ENCODE measurements at regions not wholly inside any gene's neighbourhood (a gene's known extent, or its start where the extent isn't known, plus 50 kb on each side); places are given as distances from the start of the nearest gene placed in this dataset.

- CTCF ChIA-PET = no interaction called here
- no TSS peak for BruUV-seq (replicated peaks)
- no peak for TF ChIP-seq CTCF (IDR thresholded peaks at IDR 0.05; ENCODE audit: insufficient read depth in 1 of 2, low read depth in 1 of 2, low read length in 1 of 2, severe bottlenecking in 1 of 2, unreplicated experiment in 1 of 2)
- no peaks in the 10 kb centered on the region for H3K36me3 ChIP-seq (ENCODE audit: control insufficient read depth, insufficient read depth, low read length)
- no peaks in the 10 kb centered on the region for H3K4me1 Mint-ChIP-seq (ENCODE audit: low read depth, unreplicated experiment)
- H3K4me3 ChIP-seq (ENCODE audit: low read depth, low read length) = no peak overlapping the region
- DNase-seq = no peak
- 0 out of 2 replicates have a peak, but pooled peaks cover 4% of the 10 kb centered on the region for H3K4me1 ChIP-seq
- no peaks in the 10 kb centered on the region for H3K9me3 Mint-ChIP-seq (ENCODE audit: unreplicated experiment)
- H3K4me3 Mint-ChIP-seq (ENCODE audit: unreplicated experiment) = no peak overlapping the region
- H3K9me3 ChIP-seq = no peaks in the 10 kb centered on the region
- H3K27me3 ChIP-seq (replicated peaks; ENCODE audit: control insufficient read depth, insufficient read depth, low read length) = no peaks in the 10 kb centered on the region; the same call in 1 of the 2 replicates
- H3K27ac Mint-ChIP-seq (ENCODE audit: unreplicated experiment) = no peak overlapping the region
- H3K27me3 Mint-ChIP-seq (ENCODE audit: insufficient read depth, unreplicated experiment) = peaks cover 19% of the 10 kb centered on the region
- POLR2A ChIA-PET = no interaction called here
- no peaks in the 10 kb centered on the region for H3K36me3 Mint-ChIP-seq (ENCODE audit: insufficient read depth, unreplicated experiment)
- intact Hi-C loops (cut with micrococcal nuclease; ENCODE audit: unreplicated experiment) = no loop called here
These were observed 80.2 kb upstream of the PPP2R2D start for GRCh38 chr10:131820626-131821025.

GRCh38 chr10:131821378-131822012 lies 79.3 kb upstream of the PPP2R2D start:
- 0 out of 2 replicates have a peak, but pooled peaks cover 4% of the 10 kb centered on the region for H3K4me1 ChIP-seq
- H3K4me3 Mint-ChIP-seq (ENCODE audit: unreplicated experiment) = no peak overlapping the region
- ChIA-PET POLR2A (no interaction called here), CTCF (no interaction called here)
- H3K36me3 Mint-ChIP-seq (ENCODE audit: insufficient read depth, unreplicated experiment) = no peaks in the 10 kb centered on the region
- H3K9me3 ChIP-seq = no peaks in the 10 kb centered on the region
- H3K27me3 Mint-ChIP-seq (ENCODE audit: insufficient read depth, unreplicated experiment) = peaks cover 18% of the 10 kb centered on the region
- H3K27ac Mint-ChIP-seq (ENCODE audit: unreplicated experiment) = no peak overlapping the region
- no peaks in the 10 kb centered on the region; the same call in 1 of the 2 replicates for H3K27me3 ChIP-seq (replicated peaks; ENCODE audit: control insufficient read depth, insufficient read depth, low read length)
- no peaks in the 10 kb centered on the region for H3K36me3 ChIP-seq (ENCODE audit: control insufficient read depth, insufficient read depth, low read length)
- no peak overlapping the region for H3K4me3 ChIP-seq (ENCODE audit: low read depth, low read length)
- DNase-seq = no peak
- TF ChIP-seq CTCF (IDR thresholded peaks at IDR 0.05; ENCODE audit: insufficient read depth in 1 of 2, low read depth in 1 of 2, low read length in 1 of 2, severe bottlenecking in 1 of 2, unreplicated experiment in 1 of 2) = no peak
- no peaks in the 10 kb centered on the region for H3K4me1 Mint-ChIP-seq (ENCODE audit: low read depth, unreplicated experiment)
- H3K9me3 Mint-ChIP-seq (ENCODE audit: unreplicated experiment) = no peaks in the 10 kb centered on the region
- BruUV-seq (replicated peaks) = no TSS peak
- intact Hi-C loops (cut with micrococcal nuclease; ENCODE audit: unreplicated experiment) = no loop called here

- intact Hi-C loops (cut with micrococcal nuclease; ENCODE audit: unreplicated experiment) = no loop called here
- Histone ChIP-seq H3K27me3 (replicated peaks; ENCODE audit: control insufficient read depth, insufficient read depth, low read length) (no peaks in the 10 kb centered on the region), H3K4me3 (ENCODE audit: low read depth, low read length) (no peak overlapping the region), H3K36me3 (ENCODE audit: control insufficient read depth, insufficient read depth, low read length) (no peaks in the 10 kb centered on the region), H3K9me3 (no peaks in the 10 kb centered on the region), H3K4me1 (0 out of 2 replicates have a peak, but pooled peaks cover 4% of the 10 kb centered on the region)
- H3K27me3 Mint-ChIP-seq (ENCODE audit: insufficient read depth, unreplicated experiment) = peaks cover 14% of the 10 kb centered on the region
- no peak for DNase-seq
- H3K27ac Mint-ChIP-seq (ENCODE audit: unreplicated experiment) = no peak overlapping the region
- no TSS peak for BruUV-seq (replicated peaks)
- no peaks in the 10 kb centered on the region for H3K36me3 Mint-ChIP-seq (ENCODE audit: insufficient read depth, unreplicated experiment)
- CTCF ChIA-PET = no interaction called here
- no peaks in the 10 kb centered on the region for H3K4me1 Mint-ChIP-seq (ENCODE audit: low read depth, unreplicated experiment)
- no peaks in the 10 kb centered on the region for H3K9me3 Mint-ChIP-seq (ENCODE audit: unreplicated experiment)
- POLR2A ChIA-PET = no interaction called here
- no peak overlapping the region for H3K4me3 Mint-ChIP-seq (ENCODE audit: unreplicated experiment)
- no peak for TF ChIP-seq CTCF (IDR thresholded peaks at IDR 0.05; ENCODE audit: insufficient read depth in 1 of 2, low read depth in 1 of 2, low read length in 1 of 2, severe bottlenecking in 1 of 2, unreplicated experiment in 1 of 2)
These were observed 78.7 kb upstream of the PPP2R2D start for GRCh38 chr10:131822013-131822691.

Measured in Caco-2 (cell line).